ENCODE measurements at regions not wholly inside any gene's neighbourhood (a gene's known extent, or its start where the extent isn't known, plus 50 kb on each side); places are given as distances from the start of the nearest gene placed in this dataset.

GRCh38 chr3:78268716-78269668, 1229.1 kb downstream of the ROBO2 start:
- TF ChIP-seq POLR2A (IDR thresholded peaks at IDR 0.05) (no peak), CTCF (IDR thresholded peaks at IDR 0.05) (no peak), POLR2AphosphoS5 (IDR thresholded peaks at IDR 0.05) (no peak), EP300 (IDR thresholded peaks at IDR 0.05) (no peak)

Measured in upper lobe of left lung (tissue), 4 donors.